ENCODE measurements at regions not wholly inside any gene's neighbourhood (a gene's known extent, or its start where the extent isn't known, plus 50 kb on each side); places are given as distances from the start of the nearest gene placed in this dataset.

- intact Hi-C loops (cut with micrococcal nuclease; ENCODE audit: unreplicated experiment) (no loop called here), in situ Hi-C loops (cut with MboI) (no loop called here)
- H3K27ac ChIP-seq (ENCODE audit: control insufficient read depth, insufficient read depth): no peak overlapping the region
- DNase-seq (ENCODE audit: low read depth, low spot score): no peak
- no peaks in the 10 kb centered on the region for H3K27me3 ChIP-seq (replicated peaks in 1 of 2; ENCODE audit: control insufficient read depth in 2 of 2, insufficient read depth in 2 of 2, low read length in 1 of 2)
- ChIA-PET SMC1A (ENCODE audit: uncharacterized antibody, unreplicated experiment) (no interaction called here), RAD21 (ENCODE audit: unreplicated experiment) (no interaction called here), POLR2A (interaction anchor here (0.6 kb wide), 1 partner anchor 15 kb away, joined by 3 read pairs; no protein-coding TSS in a partner anchor), CTCF (no interaction called here)
- 12% methylated on average over 4 of the region's 4 CpGs for WGBS (ENCODE audit: insufficient coverage, insufficient replicate concordance, low lambda C conversion rate, missing lambda C conversion rate)
- H3K36me3 ChIP-seq (ENCODE audit: control insufficient read depth in 2 of 2, insufficient read depth in 2 of 2, low read length in 1 of 2): no peaks in the 10 kb centered on the region
- H3K4me3 ChIP-seq: no peak overlapping the region
- H3K4me2 ChIP-seq (ENCODE audit: control insufficient read depth, insufficient read depth): no peak overlapping the region
- BruUV-seq (replicated peaks): no TSS peak
- no peak for ATAC-seq
- no peak overlapping the region for H3K9ac ChIP-seq (ENCODE audit: control insufficient read depth, insufficient read depth, low read length)
- H3K79me2 ChIP-seq (ENCODE audit: control insufficient read depth, insufficient read depth, low read length): no peaks in the 10 kb centered on the region
- H4K20me1 ChIP-seq (ENCODE audit: control insufficient read depth, insufficient read depth): no peaks in the 10 kb centered on the region
- H3K4me1 ChIP-seq (ENCODE audit: control insufficient read depth, insufficient read depth, low read length): no peaks in the 10 kb centered on the region
- no peak for TF ChIP-seq ZNF207 (IDR thresholded peaks at IDR 0.05; ENCODE audit: borderline replicate concordance)
- no peak for TF ChIP-seq ATF7 (IDR thresholded peaks at IDR 0.05; ENCODE audit: low read depth)
- no peak for TF ChIP-seq ATF3 (IDR thresholded peaks at IDR 0.05; ENCODE audit: borderline replicate concordance, extremely low read depth, low read depth, low read length)
- TF ChIP-seq DPF2 (IDR thresholded peaks at IDR 0.05): no peak
- TF ChIP-seq RAD21 (IDR thresholded peaks at IDR 0.05; ENCODE audit: insufficient read depth, low read depth, low read length): no peak
- no peak for TF ChIP-seq HSF1 (IDR thresholded peaks at IDR 0.05; ENCODE audit: low read depth, low read length)
- no peak for TF ChIP-seq CBX5 (IDR thresholded peaks at IDR 0.05; ENCODE audit: low read depth)
- TF ChIP-seq E2F4 (IDR thresholded peaks at IDR 0.05; ENCODE audit: low read depth, low read length): no peak
- no peak for TF ChIP-seq POLR2AphosphoS2 (IDR thresholded peaks at IDR 0.05; ENCODE audit: low read depth, low read length)
- no peak for TF ChIP-seq USF2 (IDR thresholded peaks at IDR 0.05; ENCODE audit: borderline replicate concordance, low read depth, low read length)
- TF ChIP-seq SMARCA5 (IDR thresholded peaks at IDR 0.05): no peak
- TF ChIP-seq SUPT20H (IDR thresholded peaks at IDR 0.05; ENCODE audit: borderline replicate concordance, control insufficient read depth, low read depth, low read length): no peak
- TF ChIP-seq EED (IDR thresholded peaks at IDR 0.05; ENCODE audit: low read depth): no peak
- no peak for TF ChIP-seq EZH2 (IDR thresholded peaks at IDR 0.05; ENCODE audit: borderline replicate concordance, control insufficient read depth, low read depth, low read length)
- no peak for TF ChIP-seq LARP7 (IDR thresholded peaks at IDR 0.05)
- TF ChIP-seq EP300 (IDR thresholded peaks at IDR 0.05; ENCODE audit: borderline replicate concordance in 1 of 2, control insufficient read depth in 1 of 2, low read depth in 2 of 2, low read length in 2 of 2): no peak
- TF ChIP-seq SIX5 (IDR thresholded peaks at IDR 0.05; ENCODE audit: low read depth, low read length, severe bottlenecking): no peak
- no peaks in the 10 kb centered on the region for H3K9me3 ChIP-seq (replicated peaks; ENCODE audit: control insufficient read depth, insufficient read depth, low read length)
- no peak overlapping the region for H2AFZ ChIP-seq (ENCODE audit: control insufficient read depth, low read depth, low read length)
- FAIRE-seq: no peak
Measured at GRCh38 chr15:35649575-35649974, 103.6 kb upstream of the DPH6 start.

Measured in GM12878 (cell line).